ENCODE measurements at regions not wholly inside any gene's neighbourhood (a gene's known extent, or its start where the extent isn't known, plus 50 kb on each side); places are given as distances from the start of the nearest gene placed in this dataset.

GRCh38 chr16:13391337-13391736 is 489.9 kb downstream of the SHISA9 start (continued):
- TF ChIP-seq EZH2phosphoT487 (IDR thresholded peaks at IDR 0.05; ENCODE audit: unreplicated experiment), result no peak
- no peak for TF ChIP-seq JUNB (IDR thresholded peaks at IDR 0.05; ENCODE audit: unreplicated experiment)
- TF ChIP-seq STAT1 (IDR thresholded peaks at IDR 0.05; ENCODE audit: unreplicated experiment), result no peak
- TF ChIP-seq ZNF331 (CRISPR knock-in tag; IDR thresholded peaks at IDR 0.05; ENCODE audit: low read depth), result no peak
- no peak for TF ChIP-seq NANOG (IDR thresholded peaks at IDR 0.05; ENCODE audit: borderline replicate concordance)
- TF ChIP-seq, protein P1, sequence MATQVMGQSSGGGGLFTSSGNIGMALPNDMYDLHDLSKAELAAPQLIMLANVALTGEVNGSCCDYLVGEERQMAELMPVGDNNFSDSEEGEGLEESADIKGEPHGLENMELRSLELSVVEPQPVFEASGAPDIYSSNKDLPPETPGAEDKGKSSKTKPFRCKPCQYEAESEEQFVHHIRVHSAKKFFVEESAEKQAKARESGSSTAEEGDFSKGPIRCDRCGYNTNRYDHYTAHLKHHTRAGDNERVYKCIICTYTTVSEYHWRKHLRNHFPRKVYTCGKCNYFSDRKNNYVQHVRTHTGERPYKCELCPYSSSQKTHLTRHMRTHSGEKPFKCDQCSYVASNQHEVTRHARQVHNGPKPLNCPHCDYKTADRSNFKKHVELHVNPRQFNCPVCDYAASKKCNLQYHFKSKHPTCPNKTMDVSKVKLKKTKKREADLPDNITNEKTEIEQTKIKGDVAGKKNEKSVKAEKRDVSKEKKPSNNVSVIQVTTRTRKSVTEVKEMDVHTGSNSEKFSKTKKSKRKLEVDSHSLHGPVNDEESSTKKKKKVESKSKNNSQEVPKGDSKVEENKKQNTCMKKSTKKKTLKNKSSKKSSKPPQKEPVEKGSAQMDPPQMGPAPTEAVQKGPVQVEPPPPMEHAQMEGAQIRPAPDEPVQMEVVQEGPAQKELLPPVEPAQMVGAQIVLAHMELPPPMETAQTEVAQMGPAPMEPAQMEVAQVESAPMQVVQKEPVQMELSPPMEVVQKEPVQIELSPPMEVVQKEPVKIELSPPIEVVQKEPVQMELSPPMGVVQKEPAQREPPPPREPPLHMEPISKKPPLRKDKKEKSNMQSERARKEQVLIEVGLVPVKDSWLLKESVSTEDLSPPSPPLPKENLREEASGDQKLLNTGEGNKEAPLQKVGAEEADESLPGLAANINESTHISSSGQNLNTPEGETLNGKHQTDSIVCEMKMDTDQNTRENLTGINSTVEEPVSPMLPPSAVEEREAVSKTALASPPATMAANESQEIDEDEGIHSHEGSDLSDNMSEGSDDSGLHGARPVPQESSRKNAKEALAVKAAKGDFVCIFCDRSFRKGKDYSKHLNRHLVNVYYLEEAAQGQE (IDR thresholded peaks at IDR 0.05; ENCODE audit: unreplicated experiment), result no peak
- TF ChIP-seq EZH2 (IDR thresholded peaks at IDR 0.05; ENCODE audit: low read depth, unreplicated experiment), result no peak
- TF ChIP-seq ZNF114 (CRISPR knock-in tag; IDR thresholded peaks at IDR 0.05), result no peak
- no peak for TF ChIP-seq POLR2AphosphoS5 (IDR thresholded peaks at IDR 0.05; ENCODE audit: low read depth)
- TF ChIP-seq, protein P2, sequence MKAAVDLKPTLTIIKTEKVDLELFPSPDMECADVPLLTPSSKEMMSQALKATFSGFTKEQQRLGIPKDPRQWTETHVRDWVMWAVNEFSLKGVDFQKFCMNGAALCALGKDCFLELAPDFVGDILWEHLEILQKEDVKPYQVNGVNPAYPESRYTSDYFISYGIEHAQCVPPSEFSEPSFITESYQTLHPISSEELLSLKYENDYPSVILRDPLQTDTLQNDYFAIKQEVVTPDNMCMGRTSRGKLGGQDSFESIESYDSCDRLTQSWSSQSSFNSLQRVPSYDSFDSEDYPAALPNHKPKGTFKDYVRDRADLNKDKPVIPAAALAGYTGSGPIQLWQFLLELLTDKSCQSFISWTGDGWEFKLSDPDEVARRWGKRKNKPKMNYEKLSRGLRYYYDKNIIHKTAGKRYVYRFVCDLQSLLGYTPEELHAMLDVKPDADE (IDR thresholded peaks at IDR 0.05), result no peak
- TF ChIP-seq, protein P3, sequence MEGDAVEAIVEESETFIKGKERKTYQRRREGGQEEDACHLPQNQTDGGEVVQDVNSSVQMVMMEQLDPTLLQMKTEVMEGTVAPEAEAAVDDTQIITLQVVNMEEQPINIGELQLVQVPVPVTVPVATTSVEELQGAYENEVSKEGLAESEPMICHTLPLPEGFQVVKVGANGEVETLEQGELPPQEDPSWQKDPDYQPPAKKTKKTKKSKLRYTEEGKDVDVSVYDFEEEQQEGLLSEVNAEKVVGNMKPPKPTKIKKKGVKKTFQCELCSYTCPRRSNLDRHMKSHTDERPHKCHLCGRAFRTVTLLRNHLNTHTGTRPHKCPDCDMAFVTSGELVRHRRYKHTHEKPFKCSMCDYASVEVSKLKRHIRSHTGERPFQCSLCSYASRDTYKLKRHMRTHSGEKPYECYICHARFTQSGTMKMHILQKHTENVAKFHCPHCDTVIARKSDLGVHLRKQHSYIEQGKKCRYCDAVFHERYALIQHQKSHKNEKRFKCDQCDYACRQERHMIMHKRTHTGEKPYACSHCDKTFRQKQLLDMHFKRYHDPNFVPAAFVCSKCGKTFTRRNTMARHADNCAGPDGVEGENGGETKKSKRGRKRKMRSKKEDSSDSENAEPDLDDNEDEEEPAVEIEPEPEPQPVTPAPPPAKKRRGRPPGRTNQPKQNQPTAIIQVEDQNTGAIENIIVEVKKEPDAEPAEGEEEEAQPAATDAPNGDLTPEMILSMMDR (conservative IDR thresholded peaks at IDR 0.05; ENCODE audit: low read depth in 2 of 2), result no peak

GRCh38 chr16:13392341-13392740 is 490.9 kb downstream of the SHISA9 start:
- Histone ChIP-seq H3K4me2 (no peak overlapping the region), H2AFZ (no peak overlapping the region), H3K9me2 (ENCODE audit: insufficient read depth) (no peaks in the 10 kb centered on the region), H3K36me3 (ENCODE audit: insufficient read depth) (no peaks in the 10 kb centered on the region), H3K4me3 (no peak overlapping the region), H3K27ac (ENCODE audit: low read depth) (0 out of 2 replicates have a peak overlapping the region, but pooled peaks have one; percentile 26), H3K27me3 (ENCODE audit: insufficient read depth) (no peaks in the 10 kb centered on the region), H3K79me2 (replicated peaks; ENCODE audit: insufficient read depth) (no peaks in the 10 kb centered on the region), H3K4me1 (ENCODE audit: insufficient read depth) (no peaks in the 10 kb centered on the region), H4K20me1 (replicated peaks; ENCODE audit: insufficient read depth) (no peaks in the 10 kb centered on the region), H3F3A (replicated peaks; ENCODE audit: low read depth) (no peaks in the 10 kb centered on the region)
- Mint-ChIP-seq H3K36me3 (ENCODE audit: low read depth) (peaks cover 16% of the 10 kb centered on the region), H3K27ac (no peak overlapping the region), H3K9me3 (peaks cover 15% of the 10 kb centered on the region), H3K27me3 (ENCODE audit: insufficient read depth, low read depth, poor library complexity) (peaks cover 3% of the 10 kb centered on the region), H3K4me3 (no peak overlapping the region), H3K4me1 (no peaks in the 10 kb centered on the region)
- DNase-seq (ENCODE audit: low spot score) (peak; percentile 24), ATAC-seq (no peak)
- TF ChIP-seq ZNF114 (CRISPR knock-in tag; IDR thresholded peaks at IDR 0.05), result no peak
- TF ChIP-seq, protein P3 (conservative IDR thresholded peaks at IDR 0.05; ENCODE audit: low read depth in 2 of 2), result peak in 1 of 2 experiments; percentile 29; a peak in 2 of 4 replicates
